GDM1 (cell line): ENCODE measurements at regions not wholly inside any gene's neighbourhood (a gene's known extent, or its start where the extent isn't known, plus 50 kb on each side); places are given as distances from the start of the nearest gene placed in this dataset.

Source experiments
- DNase-seq: peaks from one replicate; lab custom pipeline; 2025; lab: John Stamatoyannopoulos, UW

- no peak for DNase-seq
Observed at GRCh38 chrX:5829469-5829868, 399.2 kb downstream of the NLGN4X start.

- DNase-seq, result no peak
Observed at GRCh38 chrX:5829060-5829459, 399.6 kb downstream of the NLGN4X start.

GRCh38 chrX:5823903-5824302, 404.8 kb downstream of the NLGN4X start:
- no peak for DNase-seq

GRCh38 chrX:5810636-5811035, 418.0 kb downstream of the NLGN4X start:
- no peak for DNase-seq

GRCh38 chrX:5807181-5807580, 421.5 kb downstream of the NLGN4X start:
- no peak for DNase-seq

GRCh38 chrX:5802391-5802790, 426.3 kb downstream of the NLGN4X start:
- DNase-seq, result no peak

GRCh38 chrX:5791721-5792120, 436.9 kb downstream of the NLGN4X start:
- no peak for DNase-seq

- no peak for DNase-seq
Observed at GRCh38 chrX:5788910-5789309, 439.8 kb downstream of the NLGN4X start.

DNA sequence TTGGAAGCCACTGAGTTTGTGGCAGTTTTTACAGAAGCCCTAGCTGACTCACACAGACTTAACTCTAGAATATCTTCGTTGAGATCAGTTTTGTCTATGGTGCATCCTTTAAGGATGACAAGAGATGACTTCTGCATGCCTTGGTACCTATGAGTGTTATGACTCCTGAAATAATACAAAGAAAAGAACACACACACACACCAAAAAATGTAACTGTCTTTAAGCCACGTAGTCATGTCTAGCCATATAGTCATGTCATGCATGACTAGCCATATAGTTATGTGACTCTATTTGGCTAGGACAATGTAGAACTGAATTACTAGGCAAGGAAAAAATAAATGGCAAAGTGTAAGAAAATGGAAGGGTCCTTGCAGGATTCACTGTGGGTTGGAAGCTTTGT, 447.8 kb downstream of the NLGN4X start:
- no peak for DNase-seq

DNA sequence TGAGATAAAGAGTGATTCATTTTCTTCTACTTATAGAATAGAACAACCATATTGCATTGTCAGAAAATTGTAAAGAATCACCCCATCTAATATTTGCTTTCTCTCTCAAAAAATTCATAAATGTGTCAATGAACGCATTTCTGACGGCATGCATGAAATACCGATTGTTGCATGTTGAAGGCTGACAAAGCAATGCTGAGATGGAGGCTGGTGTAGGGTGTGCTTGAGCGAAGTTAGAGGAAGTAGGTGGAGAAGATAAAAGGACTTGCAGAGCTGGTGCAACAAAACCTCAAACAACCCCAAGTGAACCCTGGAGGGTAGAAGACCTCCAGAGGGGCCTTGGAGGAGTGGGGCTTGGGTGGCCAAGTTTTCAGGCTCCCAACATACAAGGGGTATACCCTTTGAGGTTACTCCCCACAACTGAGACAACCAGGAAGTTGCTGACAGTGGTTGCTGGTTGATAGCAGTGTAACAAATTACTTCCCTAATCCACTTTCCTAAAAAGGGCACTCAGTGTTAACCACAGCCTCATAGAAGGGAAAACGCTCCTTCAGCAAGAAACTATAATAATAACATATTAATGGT, 452.7 kb downstream of the NLGN4X start:
- DNase-seq, result peak; percentile 73

GRCh38 chrX:5774446-5774845, 454.2 kb downstream of the NLGN4X start:
- DNase-seq, result no peak

DNA sequence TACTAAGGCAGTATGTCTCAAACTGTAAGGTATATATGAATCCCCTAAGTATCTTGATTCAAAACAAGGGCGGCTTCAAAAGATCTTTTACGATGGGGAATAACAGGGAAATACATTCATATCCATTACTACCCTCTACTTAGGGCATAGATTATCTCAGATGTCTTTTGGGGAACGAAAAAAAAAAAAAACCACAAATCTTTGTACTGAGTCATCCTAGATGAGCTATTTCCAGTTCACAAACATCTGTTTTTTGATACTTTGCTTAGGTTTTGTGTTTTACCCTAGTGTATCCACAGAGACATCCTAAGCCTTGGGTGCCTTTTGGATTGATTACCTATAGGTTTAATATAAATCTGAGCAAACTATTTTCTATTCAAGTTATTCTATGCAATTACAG, 457.2 kb downstream of the NLGN4X start:
- no peak for DNase-seq

GRCh38 chrX:5756616-5757015, 472.1 kb downstream of the NLGN4X start:
- no peak for DNase-seq

- DNase-seq, result no peak
Observed at GRCh38 chrX:5753291-5753690, 475.4 kb downstream of the NLGN4X start.

DNA sequence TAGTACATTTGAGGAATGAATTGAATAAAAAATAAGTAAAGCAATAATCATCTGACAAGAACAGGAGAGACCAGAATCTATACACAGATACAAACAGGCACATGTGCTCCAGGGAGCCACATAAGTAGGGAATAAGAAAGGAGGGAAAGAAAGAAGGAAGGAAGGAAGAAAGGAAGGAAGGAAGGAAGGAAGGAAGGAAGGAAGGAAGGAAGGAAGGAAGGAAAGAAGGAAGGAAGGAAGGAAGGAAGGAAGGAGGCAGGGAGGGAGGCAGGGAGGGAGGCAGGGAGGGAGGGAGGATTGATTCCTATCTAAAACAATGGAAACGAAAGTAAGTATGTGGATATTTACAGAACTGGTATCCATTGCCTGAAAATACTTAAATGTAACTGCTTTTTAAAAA, 475.8 kb downstream of the NLGN4X start:
- DNase-seq, result no peak

DNA sequence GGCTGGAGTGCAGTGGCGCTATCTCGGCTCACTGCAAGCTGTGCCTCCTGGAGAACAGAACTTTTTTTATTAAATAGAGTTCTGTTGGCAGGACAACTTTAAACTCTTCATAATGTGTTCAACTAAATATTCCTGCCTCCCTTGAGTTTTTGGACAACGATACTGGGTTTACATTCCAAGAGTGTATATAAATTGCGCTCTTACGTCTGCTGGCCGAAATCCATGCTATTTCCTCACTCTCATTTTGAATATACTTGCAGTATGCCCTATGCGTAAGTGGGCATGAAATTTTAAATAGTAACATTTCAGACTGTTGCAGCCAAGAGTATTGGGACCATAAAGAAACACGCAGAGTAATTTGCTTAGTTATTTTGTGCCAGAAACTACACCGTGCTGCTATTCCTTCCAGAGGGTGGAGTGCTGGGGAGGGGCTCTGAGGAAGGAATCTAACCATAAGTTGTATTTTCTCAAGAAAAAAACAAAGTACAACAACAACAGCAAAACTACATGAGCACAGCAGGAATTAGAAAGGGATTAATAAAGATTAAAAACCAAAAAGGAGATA, 480.0 kb downstream of the NLGN4X start:
- no peak for DNase-seq

GRCh38 chrX:5746231-5746630, 482.4 kb downstream of the NLGN4X start:
- no peak for DNase-seq

DNA sequence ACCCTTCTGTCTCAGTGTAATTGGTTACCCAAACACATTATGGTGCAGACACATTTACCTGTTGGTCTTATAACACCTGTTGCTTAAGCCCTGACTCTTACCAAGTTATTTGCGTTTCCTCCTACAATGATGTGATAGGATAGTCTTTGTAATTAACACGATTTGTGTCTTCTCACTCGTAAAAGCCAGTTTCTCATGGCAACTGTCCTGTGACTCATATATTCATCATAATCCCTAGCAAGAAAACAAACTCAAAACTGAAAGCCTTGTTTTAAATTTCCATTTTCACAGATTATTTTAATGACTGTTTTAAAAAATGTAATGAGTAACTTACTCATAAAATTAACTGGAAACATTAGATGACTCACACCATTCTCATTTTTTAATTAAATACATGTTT, 495.2 kb downstream of the NLGN4X start:
- DNase-seq, result no peak

DNA sequence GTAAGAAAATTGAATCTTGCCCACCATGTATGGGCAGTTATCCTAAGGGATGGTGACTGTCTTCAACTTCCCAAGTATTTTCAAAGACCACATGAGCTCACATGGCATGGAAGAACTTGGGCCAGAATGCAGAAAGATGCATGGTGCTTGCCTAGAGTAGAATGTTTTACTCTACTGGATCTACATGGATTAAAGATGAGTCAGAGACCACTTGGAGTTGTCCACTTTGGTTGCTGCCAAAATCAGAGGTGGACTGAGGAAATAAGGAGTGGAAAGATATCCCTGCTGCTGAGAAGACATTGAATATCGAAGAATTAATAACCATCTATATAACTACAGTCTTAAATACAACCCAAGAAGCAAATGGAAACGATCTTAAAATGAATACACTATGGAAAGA, 498.1 kb downstream of the NLGN4X start:
- no peak for DNase-seq

- DNase-seq, result no peak
Observed at GRCh38 chrX:5726224-5726623, 502.4 kb downstream of the NLGN4X start.

DNA sequence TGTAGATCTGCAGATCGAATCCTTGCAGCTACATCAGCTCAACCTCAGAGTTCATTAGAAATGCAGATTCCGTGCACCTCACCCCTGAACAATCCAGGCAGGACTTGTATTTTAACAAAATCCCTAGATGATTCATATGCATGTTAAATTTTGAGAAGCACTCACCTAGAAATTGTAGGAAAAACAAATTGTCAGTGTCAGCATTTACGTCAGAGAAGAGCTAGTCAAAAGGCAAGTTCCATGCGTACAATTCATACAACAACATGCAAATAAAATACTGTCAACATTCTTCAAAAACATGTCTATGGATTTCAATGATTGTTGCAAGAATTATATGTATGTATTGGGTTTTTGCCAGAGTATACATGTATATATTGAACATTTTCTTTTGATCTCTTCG, 504.5 kb downstream of the NLGN4X start:
- no peak for DNase-seq

GRCh38 chrX:5718651-5719050, 510.0 kb downstream of the NLGN4X start:
- DNase-seq, result no peak

DNA sequence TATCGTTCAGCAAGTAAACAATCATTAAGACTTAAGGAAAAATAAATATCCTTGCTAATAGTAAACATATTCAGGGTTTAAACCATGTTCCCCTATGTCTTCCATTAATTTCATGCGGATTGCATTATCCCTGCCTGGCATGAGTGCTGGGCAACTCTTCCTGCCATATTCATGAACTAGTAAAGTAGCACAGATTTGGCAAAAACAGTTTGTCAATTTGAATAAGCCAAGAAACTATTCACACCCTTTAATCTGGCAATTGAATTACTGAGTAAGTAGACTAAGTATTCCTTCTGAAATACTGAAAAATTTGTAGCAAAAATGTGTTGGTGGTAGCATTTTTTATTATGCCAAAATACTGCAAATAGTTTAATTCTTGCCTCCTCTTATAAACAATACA, 512.0 kb downstream of the NLGN4X start:
- DNase-seq, result no peak

GRCh38 chrX:5708251-5708650, 520.4 kb downstream of the NLGN4X start:
- DNase-seq, result no peak
